ENCODE measurements at regions not wholly inside any gene's neighbourhood (a gene's known extent, or its start where the extent isn't known, plus 50 kb on each side); places are given as distances from the start of the nearest gene placed in this dataset.

DNA sequence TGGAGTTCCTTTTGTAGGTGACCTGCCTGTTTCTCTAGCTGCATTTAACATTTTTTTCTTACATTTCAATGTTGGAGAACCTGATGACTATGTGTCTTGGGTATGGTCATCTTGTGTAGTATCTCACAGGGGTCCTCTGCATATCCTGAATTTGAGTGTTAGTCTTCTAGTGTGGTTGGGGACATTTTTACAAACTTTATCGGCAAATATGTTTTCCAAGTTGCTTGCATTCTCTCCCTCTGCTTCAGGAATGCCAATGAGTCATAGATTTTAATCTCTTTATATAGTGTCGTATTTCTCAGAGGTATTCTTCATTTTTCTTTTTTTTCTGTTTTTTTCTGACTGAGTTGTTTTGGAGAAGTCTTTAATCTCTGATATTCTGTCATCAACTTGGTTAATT lies 684.0 kb downstream of the NCAM2 start:
- TF ChIP-seq ZFX (IDR thresholded peaks at IDR 0.05; ENCODE audit: borderline replicate concordance) = no peak
- TF ChIP-seq, protein P1, sequence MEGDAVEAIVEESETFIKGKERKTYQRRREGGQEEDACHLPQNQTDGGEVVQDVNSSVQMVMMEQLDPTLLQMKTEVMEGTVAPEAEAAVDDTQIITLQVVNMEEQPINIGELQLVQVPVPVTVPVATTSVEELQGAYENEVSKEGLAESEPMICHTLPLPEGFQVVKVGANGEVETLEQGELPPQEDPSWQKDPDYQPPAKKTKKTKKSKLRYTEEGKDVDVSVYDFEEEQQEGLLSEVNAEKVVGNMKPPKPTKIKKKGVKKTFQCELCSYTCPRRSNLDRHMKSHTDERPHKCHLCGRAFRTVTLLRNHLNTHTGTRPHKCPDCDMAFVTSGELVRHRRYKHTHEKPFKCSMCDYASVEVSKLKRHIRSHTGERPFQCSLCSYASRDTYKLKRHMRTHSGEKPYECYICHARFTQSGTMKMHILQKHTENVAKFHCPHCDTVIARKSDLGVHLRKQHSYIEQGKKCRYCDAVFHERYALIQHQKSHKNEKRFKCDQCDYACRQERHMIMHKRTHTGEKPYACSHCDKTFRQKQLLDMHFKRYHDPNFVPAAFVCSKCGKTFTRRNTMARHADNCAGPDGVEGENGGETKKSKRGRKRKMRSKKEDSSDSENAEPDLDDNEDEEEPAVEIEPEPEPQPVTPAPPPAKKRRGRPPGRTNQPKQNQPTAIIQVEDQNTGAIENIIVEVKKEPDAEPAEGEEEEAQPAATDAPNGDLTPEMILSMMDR (IDR thresholded peaks at IDR 0.05) = no peak

DNA sequence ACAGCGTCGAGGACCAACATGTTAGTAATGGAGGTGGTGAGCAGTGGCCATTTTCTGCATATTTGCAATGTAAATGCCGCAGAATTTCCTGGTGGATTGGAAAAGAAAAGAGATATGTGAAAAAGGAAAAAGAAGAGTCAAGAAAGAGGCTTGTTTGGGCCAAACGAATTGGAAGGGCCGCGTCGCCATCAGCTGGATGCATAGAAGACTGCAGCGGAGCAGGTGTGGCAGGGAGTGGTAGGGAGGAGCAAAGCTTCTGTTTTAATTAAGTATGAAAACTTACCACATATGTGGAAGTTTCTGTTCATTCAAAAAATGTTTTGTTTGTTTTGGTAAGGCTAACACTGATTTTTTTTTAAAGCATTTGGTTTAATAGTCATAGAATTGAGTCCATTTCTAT lies 690.7 kb downstream of the NCAM2 start:
- TF ChIP-seq, protein P1 (IDR thresholded peaks at IDR 0.05) = peak; percentile 66
- TF ChIP-seq ZFX (IDR thresholded peaks at IDR 0.05; ENCODE audit: borderline replicate concordance) = no peak

More for the DNA sequence above, 684.0 kb downstream of the NCAM2 start:
- no peak overlapping the region for H3K27ac ChIP-seq

DNA sequence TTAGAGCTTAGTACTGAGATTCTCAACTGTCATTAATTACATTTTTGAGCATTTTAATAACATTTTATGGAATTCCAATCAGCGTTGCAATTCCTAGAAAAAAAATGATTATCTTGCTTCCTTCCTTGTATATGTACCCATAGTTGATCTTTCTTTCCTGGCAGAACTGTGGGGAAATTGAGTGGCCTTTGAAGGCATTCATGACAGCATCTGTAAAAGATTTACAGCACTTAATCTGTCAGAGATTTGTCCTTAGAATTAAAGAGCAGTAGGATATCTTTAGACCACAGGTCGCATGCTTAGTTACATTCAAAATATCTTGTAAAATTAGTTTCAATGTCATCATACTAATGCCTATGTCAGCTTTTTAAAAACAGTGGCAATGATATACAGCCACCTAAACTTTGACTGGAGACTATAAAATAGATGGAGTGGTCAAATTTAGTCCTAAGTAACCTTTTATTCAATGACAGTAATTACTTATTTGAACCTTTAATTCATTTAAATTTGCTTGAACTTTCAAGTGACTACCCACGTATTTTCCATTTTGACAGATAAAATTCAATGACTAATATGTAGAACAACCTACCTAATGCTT lies 692.0 kb downstream of the NCAM2 start:
- TF ChIP-seq ZFX (IDR thresholded peaks at IDR 0.05; ENCODE audit: borderline replicate concordance) = no peak
- TF ChIP-seq, protein P1 (IDR thresholded peaks at IDR 0.05) = no peak
- no peak overlapping the region for H3K27ac ChIP-seq

More for the DNA sequence above, 690.7 kb downstream of the NCAM2 start:
- H3K27ac ChIP-seq = no peak overlapping the region

DNA sequence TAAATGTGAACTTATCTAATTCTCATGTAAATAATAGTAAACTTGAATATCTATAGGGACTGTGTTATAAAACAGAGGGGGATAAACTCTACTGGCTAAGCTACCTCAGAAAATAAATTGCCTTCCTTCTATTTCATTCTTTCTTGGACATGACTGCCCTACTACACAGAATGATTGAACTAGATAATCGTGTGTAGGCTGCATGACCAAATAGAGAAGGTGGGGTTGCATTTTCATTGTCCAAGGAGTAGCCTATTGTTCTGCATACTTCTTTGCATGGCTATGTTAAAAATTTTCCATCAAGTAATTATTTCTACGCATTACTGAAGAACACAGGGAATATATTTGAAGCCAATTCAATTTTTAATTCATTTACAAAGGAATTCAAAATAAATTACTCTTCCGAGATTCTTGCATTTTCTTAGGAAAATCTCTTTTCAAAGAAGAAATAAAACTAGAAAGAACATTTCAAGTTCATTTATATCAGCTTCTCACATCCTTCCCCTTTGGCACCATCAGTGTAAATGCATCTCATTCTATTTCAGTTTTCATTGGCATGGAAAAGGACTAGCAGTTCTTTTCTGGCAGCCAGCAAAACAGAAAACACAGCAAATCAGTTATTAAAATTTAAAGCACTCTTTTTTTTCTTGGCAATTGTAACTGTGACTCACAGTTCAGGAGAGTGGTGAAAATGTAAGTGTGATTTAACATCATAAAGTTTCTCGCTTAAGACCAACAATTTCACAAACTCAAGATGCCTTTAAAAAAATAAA lies 714.7 kb downstream of the NCAM2 start:
- H3K27ac ChIP-seq = no peak overlapping the region
- TF ChIP-seq ZFX (IDR thresholded peaks at IDR 0.05; ENCODE audit: borderline replicate concordance) = no peak

DNA sequence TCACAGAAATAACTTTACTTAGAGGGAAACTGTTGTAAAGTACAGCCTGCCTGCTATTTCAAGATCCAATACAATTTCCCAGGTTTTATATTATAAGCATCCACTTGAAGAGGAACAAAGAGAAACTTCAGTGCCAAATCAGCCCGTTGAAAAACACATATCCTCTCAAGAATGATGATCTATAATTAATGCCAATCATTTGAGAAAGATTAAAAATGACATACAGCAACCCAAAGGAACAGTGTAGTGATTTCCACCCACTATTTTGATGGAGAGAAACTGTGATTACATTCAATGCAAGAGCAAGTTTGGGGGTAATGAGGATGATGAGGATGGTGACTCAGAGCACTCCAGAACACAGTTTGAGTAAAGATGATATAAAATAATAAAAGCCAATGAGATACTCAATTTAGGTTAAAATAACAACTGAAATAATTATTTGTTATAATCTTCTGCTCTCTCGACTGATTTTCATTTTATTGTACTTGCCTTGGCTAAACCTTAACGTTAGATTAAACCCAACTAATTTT lies 715.5 kb downstream of the NCAM2 start:
- H3K27ac ChIP-seq = no peak overlapping the region
- TF ChIP-seq, protein P1 (IDR thresholded peaks at IDR 0.05) = no peak
- no peak for TF ChIP-seq ZFX (IDR thresholded peaks at IDR 0.05; ENCODE audit: borderline replicate concordance)

DNA sequence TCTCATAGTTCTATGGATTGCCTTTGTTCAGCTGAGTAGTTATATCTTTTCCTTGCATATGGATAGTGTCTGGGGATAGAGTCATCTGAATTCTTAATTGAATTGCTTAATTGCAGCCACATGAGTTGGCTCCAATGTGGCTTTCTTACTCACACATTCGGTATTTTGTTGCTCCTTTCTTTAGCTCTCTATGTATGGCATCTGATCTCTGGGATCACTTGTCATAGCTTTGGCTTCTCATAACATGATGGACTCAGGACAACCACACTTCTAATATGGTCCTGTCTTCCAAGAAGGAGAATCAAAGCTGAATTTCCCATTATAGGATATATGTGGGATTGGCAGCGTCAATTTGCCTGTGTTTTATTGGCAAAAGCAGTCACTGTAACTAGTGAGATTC lies 716.2 kb downstream of the NCAM2 start:
- no peak overlapping the region for H3K27ac ChIP-seq
- no peak for TF ChIP-seq ZFX (IDR thresholded peaks at IDR 0.05; ENCODE audit: borderline replicate concordance)
- TF ChIP-seq, protein P1 (IDR thresholded peaks at IDR 0.05) = no peak

DNA sequence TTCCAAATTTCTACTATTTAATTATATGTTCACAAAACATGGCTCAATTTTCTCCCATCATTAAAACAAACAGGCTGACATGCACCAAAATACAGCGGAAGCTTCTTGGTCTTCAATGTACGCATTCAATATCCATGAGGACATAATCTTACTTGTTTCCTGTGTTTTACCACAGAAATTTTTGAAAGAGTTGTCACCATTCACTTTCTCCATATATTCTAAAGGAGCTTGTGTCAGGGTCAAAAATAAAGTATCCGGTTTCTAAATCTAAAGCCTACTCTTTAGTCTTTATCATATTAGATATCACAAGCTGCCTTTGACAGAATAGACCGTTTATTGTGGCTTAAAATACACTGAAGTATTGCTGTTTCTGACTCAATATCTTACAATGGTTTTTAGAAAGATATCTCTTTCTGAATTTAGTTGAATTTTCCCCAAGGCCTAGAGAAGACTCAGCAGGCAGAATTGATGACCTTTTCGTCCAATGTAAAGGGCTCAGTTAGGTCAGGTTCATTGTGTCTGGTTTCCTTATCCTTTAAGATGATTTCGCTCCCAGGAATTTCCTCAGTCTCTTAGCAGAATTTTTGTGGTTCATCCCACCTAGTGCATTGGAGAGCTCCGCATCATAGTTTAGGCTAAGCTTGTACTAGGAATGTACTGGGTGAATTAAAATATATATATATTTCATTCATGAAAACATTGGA lies 717.2 kb downstream of the NCAM2 start:
- no peak overlapping the region for H3K27ac ChIP-seq
- TF ChIP-seq, protein P1 (IDR thresholded peaks at IDR 0.05) = no peak
- no peak for TF ChIP-seq ZFX (IDR thresholded peaks at IDR 0.05; ENCODE audit: borderline replicate concordance)

All from 22Rv1 (cell line).